Natural killer cell treated with Interleukin-12 subunit alpha and Interleukin-12 subunit beta and Interleukin-15 and Interleukin-18, amount 100 ng/mL, for 72 hours (primary cell): ENCODE measurements at regions not wholly inside any gene's neighbourhood (a gene's known extent, or its start where the extent isn't known, plus 50 kb on each side); places are given as distances from the start of the nearest gene placed in this dataset.

ENCODE experiments used
- ATAC-seq, 2 donors: fragments of 150-1000 bp; cut with Tn5 transposase in 1 of 2; sonication (Bioruptor Pico), chemical (Tn5 transposase) in 1 of 2; 2 replicates each; pipeline ENCODE4 v1.10.0; 2021
- DNase-seq: peaks from one replicate; pipeline ENCODE4 v3.0.0; 2022; ENCODE audit warnings: low spot score
- H3K27ac Mint-ChIP-seq, 2 donors: 1 replicate in 1 of 2; 2 replicates in 1 of 2; pipeline ENCODE4 v1.8.0; 2022; ENCODE audit warnings: mixed read lengths in 2 of 2, mild to moderate bottlenecking in 1 of 2, moderate library complexity in 1 of 2
- H3K27me3 Mint-ChIP-seq, 2 donors: 1 replicate in 1 of 2; 2 replicates in 1 of 2; pipeline ENCODE4 v1.8.0; 2022; ENCODE audit warnings: mixed read lengths in 2 of 2
- H3K36me3 Mint-ChIP-seq: one replicate; pipeline ENCODE4 v1.8.0; 2022; ENCODE audit warnings: mixed read lengths
- H3K4me1 Mint-ChIP-seq, 2 donors: 1 replicate in 1 of 2; 2 replicates in 1 of 2; pipeline ENCODE4 v1.8.0; 2022; ENCODE audit warnings: low read depth in 2 of 2, mixed read lengths in 2 of 2, mild to moderate bottlenecking in 1 of 2
- H3K4me3 Mint-ChIP-seq: one replicate; pipeline ENCODE4 v1.8.0; 2022; ENCODE audit warnings: mixed read lengths
- H3K9me3 Mint-ChIP-seq: 2 replicates; pipeline ENCODE4 v1.8.0; 2022; ENCODE audit warnings: mixed read lengths

- no peaks in the 10 kb centered on the region for H3K4me1 Mint-ChIP-seq
- no peaks in the 10 kb centered on the region for H3K9me3 Mint-ChIP-seq
- no peak overlapping the region for H3K4me3 Mint-ChIP-seq
- H3K27me3 Mint-ChIP-seq, result peaks cover 0 to 5% of the 10 kb centered on the region in 2 donors
- no peak overlapping the region for H3K27ac Mint-ChIP-seq
- DNase-seq, result no peak
- no peaks in the 10 kb centered on the region for H3K36me3 Mint-ChIP-seq
- ATAC-seq, result no peak
Measured at GRCh38 chr3:182618085-182618732, 175.1 kb upstream of the ATP11B start.

DNA sequence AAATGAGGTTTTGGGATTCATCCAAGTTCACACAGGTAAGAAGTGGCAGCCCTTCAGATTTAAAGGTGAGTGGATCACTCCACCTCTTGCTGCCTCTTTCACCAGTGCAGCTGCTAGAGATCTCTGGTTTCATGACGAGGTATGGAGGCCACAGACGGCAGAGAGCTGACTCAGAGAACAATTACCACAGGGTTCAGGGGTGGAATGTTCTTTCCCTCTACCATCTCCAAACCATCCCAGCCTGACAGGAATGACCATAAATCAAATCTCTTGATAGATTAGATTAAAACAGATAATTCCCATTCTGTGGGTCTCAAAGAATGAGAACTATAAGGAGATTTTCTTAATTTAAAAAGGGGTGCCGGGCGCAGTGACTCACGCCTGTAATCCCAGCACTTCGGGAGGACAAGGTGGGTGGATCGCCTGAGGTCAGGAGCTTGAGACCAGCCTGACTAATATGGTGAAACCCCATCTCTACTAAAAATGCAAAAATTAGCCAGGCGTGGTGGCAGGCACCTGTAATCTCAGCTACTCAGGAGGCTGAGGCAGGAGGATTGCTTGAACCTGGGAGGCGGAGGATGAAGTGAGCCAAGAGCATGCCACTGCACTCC lies 174.2 kb upstream of the ATP11B start:
- no peak overlapping the region for H3K27ac Mint-ChIP-seq
- H3K27me3 Mint-ChIP-seq, result peaks cover 0 to 5% of the 10 kb centered on the region in 2 donors
- H3K36me3 Mint-ChIP-seq, result no peaks in the 10 kb centered on the region
- H3K9me3 Mint-ChIP-seq, result no peaks in the 10 kb centered on the region
- no peak for ATAC-seq
- H3K4me1 Mint-ChIP-seq, result no peaks in the 10 kb centered on the region
- no peak for DNase-seq
- no peak overlapping the region for H3K4me3 Mint-ChIP-seq

GRCh38 chr3:182620723-182621434 lies 172.4 kb upstream of the ATP11B start:
- no peaks in the 10 kb centered on the region for H3K36me3 Mint-ChIP-seq

DNA sequence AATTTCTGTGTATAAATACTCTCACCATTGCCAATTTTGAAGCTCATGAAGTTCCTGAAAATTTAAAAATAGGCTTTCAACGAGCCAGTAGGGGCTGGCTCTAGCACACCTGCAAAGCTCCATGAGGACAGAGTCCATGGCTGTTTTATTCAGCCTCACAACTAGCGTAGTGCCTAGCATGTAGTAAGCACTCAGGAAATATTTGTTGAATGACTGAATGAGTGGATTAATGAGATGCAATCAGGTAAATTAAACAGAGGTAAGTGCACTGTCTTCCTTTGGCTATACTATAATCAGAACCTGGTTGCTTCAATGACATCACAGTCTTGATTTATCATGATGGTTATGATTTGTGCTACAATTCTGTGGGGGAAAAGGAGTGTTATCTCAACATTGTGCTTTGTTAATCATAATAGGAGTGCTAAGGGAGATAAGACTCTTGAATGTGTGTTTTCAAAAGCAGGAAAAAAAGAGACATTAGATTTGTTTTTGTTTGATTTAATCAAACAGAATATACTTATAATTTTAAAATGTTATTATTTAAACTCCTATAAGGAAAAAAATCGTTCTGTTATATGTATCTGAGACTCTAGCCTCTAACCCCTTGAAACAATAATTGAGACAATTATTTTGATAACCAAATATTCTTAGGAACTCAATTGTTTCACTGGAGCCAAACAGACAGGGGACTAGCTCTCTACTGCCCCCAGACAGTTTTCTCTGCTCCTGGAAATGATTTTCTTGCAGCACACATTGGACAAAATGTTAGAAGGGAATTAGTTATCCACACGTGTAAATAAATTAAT lies 171.7 kb upstream of the ATP11B start:
- H3K4me3 Mint-ChIP-seq, result no peak overlapping the region
- no peak overlapping the region for H3K27ac Mint-ChIP-seq
- ATAC-seq (no peak), DNase-seq (no peak)
- H3K36me3 Mint-ChIP-seq, result no peaks in the 10 kb centered on the region
- no peaks in the 10 kb centered on the region for H3K9me3 Mint-ChIP-seq
- H3K27me3 Mint-ChIP-seq, result peaks cover 4 to 13% of the 10 kb centered on the region in 2 donors
- no peaks in the 10 kb centered on the region for H3K4me1 Mint-ChIP-seq

More at GRCh38 chr3:182620723-182621434, 172.4 kb upstream of the ATP11B start:
- Mint-ChIP-seq H3K27ac (no peak overlapping the region), H3K4me1 (no peaks in the 10 kb centered on the region), H3K9me3 (no peaks in the 10 kb centered on the region), H3K27me3 (peaks cover 5 to 11% of the 10 kb centered on the region in 2 donors), H3K4me3 (no peak overlapping the region)
- DNase-seq, result no peak
- no peak for ATAC-seq

GRCh38 chr3:182622241-182622545 lies 171.1 kb upstream of the ATP11B start:
- no peaks in the 10 kb centered on the region for H3K9me3 Mint-ChIP-seq
- no peak overlapping the region for H3K4me3 Mint-ChIP-seq
- DNase-seq, result no peak
- H3K27ac Mint-ChIP-seq, result no peak overlapping the region
- no peak for ATAC-seq
- no peaks in the 10 kb centered on the region for H3K4me1 Mint-ChIP-seq
- H3K27me3 Mint-ChIP-seq, result peaks cover 4 to 13% of the 10 kb centered on the region in 2 donors
- H3K36me3 Mint-ChIP-seq, result no peaks in the 10 kb centered on the region

DNA sequence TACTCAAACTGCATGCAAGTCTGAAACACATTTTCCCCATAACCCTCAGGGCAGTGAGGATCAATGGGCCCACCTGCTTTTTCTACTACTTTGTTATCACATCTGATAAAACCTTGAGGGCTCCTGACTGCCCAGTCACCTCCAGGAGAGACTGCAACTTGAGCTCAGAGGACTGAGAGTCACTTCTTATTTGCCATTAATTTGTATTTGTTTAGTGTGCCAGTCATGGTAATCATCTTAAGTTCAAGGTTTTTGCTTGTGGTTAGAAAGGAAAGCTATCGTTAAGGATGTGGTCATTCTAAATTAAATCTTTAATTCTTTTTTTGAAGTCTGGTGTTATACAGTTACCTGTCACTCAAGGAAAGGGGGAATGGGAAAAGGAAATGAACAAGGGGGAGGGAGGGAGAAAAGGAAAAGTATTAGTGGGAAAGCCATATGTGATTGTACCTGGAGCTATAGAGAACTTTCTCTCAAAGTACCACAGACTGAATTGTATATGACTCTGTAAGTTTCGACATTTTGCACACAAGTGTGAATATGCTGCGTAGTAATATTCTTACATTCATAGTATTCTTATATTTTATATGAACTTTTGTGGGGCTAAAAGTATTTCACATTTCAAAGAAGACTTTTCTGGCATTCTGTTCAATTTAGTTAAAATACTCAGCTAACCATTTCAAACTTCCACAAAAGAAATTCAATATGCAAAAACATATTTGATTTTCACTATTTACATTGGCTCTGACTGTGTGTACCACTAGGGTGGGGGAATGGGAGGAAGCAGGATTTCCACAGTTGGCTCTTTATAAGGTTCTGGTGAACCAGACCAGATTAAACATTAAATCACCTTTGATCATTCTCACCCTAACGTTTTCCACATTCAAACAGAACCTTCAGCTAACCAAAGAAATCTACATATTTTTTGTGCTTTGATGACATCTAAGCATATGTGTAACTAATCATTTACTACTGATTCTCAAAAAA lies 166.5 kb upstream of the ATP11B start:
- H3K4me1 Mint-ChIP-seq, result no peaks in the 10 kb centered on the region
- H3K27ac Mint-ChIP-seq, result no peak overlapping the region
- no peaks in the 10 kb centered on the region for H3K36me3 Mint-ChIP-seq
- H3K9me3 Mint-ChIP-seq, result no peaks in the 10 kb centered on the region
- no peak for ATAC-seq
- H3K4me3 Mint-ChIP-seq, result no peak overlapping the region
- peaks cover 9 to 29% of the 10 kb centered on the region in 2 donors for H3K27me3 Mint-ChIP-seq
- DNase-seq, result no peak

GRCh38 chr3:182628531-182628930 lies 164.8 kb upstream of the ATP11B start:
- Mint-ChIP-seq H3K27me3 (peaks cover 9 to 29% of the 10 kb centered on the region in 2 donors), H3K27ac (no peak overlapping the region), H3K4me3 (no peak overlapping the region), H3K36me3 (no peaks in the 10 kb centered on the region), H3K4me1 (no peaks in the 10 kb centered on the region), H3K9me3 (no peaks in the 10 kb centered on the region)
- ATAC-seq (no peak), DNase-seq (no peak)

- Mint-ChIP-seq H3K9me3 (no peaks in the 10 kb centered on the region), H3K27ac (no peak overlapping the region), H3K36me3 (no peaks in the 10 kb centered on the region), H3K4me1 (no peaks in the 10 kb centered on the region), H3K27me3 (peaks cover 9 to 29% of the 10 kb centered on the region in 2 donors), H3K4me3 (no peak overlapping the region)
- DNase-seq, result no peak
- ATAC-seq, result no peak
Measured at GRCh38 chr3:182629521-182629920, 163.8 kb upstream of the ATP11B start.

DNA sequence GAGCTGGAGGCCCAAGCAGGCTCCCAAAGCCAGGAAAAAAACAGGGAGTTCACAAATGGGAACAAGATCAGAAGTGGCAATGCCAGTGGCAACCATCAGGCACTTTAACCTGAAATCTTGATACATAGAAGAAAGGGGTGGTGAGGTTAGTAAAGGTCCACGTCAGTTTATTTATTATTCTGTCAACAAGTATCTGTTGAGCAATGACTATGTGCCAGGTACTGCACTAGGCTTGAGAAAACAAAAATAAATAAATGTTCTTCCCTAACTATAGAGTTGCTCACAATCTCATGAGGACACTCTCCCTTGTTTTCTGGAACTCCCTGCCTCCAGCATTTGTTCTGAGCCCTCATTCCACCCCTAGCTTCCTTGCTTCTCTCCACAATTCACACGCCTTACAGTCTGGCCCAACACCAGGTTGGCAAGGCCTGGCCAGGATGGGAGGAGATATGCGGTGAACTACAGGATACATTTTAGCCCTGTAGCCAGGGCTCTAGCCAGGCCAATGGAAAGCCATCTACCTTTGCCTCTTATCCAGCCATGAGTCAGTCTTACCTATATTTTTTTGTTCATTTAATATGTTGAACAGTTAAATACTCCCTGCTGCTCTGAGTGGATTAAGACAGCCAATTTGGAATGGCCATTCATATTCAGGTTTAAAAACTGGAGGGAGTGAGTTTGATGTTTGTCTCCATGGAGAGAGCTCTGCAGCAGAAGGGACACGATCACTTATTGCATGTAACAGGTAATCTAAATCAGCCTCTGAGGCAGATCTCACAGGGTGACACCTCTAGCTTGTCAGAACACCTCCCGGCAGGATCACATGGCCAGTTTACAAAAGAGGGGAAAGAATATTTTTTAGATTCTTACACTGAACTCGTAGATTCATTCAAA lies 161.9 kb upstream of the ATP11B start:
- ATAC-seq (no peak), DNase-seq (no peak)
- H3K27ac Mint-ChIP-seq, result no peak overlapping the region
- no peaks in the 10 kb centered on the region for H3K36me3 Mint-ChIP-seq
- H3K4me3 Mint-ChIP-seq, result no peak overlapping the region
- peaks cover 6 to 21% of the 10 kb centered on the region in 2 donors for H3K27me3 Mint-ChIP-seq
- H3K4me1 Mint-ChIP-seq, result no peaks in the 10 kb centered on the region
- no peaks in the 10 kb centered on the region for H3K9me3 Mint-ChIP-seq

GRCh38 chr3:182632077-182632393 lies 161.3 kb upstream of the ATP11B start:
- Mint-ChIP-seq H3K4me3 (no peak overlapping the region), H3K27me3 (peaks cover 6 to 26% of the 10 kb centered on the region in 2 donors), H3K27ac (no peak overlapping the region), H3K36me3 (no peaks in the 10 kb centered on the region), H3K4me1 (no peaks in the 10 kb centered on the region), H3K9me3 (no peaks in the 10 kb centered on the region)
- DNase-seq, result no peak
- no peak for ATAC-seq

- DNase-seq, result no peak
- no peak overlapping the region for H3K27ac Mint-ChIP-seq
- H3K9me3 Mint-ChIP-seq, result no peaks in the 10 kb centered on the region
- no peaks in the 10 kb centered on the region for H3K4me1 Mint-ChIP-seq
- H3K27me3 Mint-ChIP-seq, result peaks cover 3 to 18% of the 10 kb centered on the region in 2 donors
- no peaks in the 10 kb centered on the region for H3K36me3 Mint-ChIP-seq
- no peak overlapping the region for H3K4me3 Mint-ChIP-seq
- ATAC-seq, result no peak
Measured at GRCh38 chr3:182633186-182633585, 160.1 kb upstream of the ATP11B start.

DNA sequence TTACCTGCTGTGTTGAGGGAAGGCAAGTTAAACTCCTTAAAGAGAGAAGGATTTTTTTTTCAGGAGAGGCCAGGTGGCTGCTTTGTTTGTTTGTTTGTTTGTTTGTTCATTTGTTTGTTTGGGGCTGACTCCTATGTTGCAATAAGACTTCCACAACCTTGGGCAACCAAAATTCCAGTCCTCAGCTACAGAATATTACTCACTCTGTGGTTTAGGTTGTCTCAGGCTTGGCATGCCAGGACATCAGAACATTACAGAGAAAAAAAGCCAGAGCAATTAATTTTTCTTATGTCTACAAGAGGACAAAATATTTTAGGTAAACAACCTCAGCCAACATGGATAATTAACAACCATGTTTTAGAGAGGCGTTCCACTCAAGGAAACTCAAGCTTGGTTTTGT lies 156.7 kb upstream of the ATP11B start:
- H3K27ac Mint-ChIP-seq, result no peak overlapping the region
- no peaks in the 10 kb centered on the region for H3K9me3 Mint-ChIP-seq
- DNase-seq, result no peak
- H3K4me1 Mint-ChIP-seq, result no peaks in the 10 kb centered on the region
- H3K27me3 Mint-ChIP-seq, result peaks cover 3 to 23% of the 10 kb centered on the region in 2 donors
- H3K4me3 Mint-ChIP-seq, result no peak overlapping the region
- no peak for ATAC-seq
- no peaks in the 10 kb centered on the region for H3K36me3 Mint-ChIP-seq
